ENCODE measurements at regions not wholly inside any gene's neighbourhood (a gene's known extent, or its start where the extent isn't known, plus 50 kb on each side); places are given as distances from the start of the nearest gene placed in this dataset.

- intact Hi-C loops (cut with DNase I; ENCODE audit: low total_unique reads) (no loop called here), in situ Hi-C loops (cut with MboI; ENCODE audit: low sequenced_read_pairs in 4 of 4) (no loop called here)
- no peak overlapping the region for H3K27ac ChIP-seq
- ATAC-seq (no peak), DNase-seq (no peak)
- H3K4me3 ChIP-seq = no peak overlapping the region
- no peaks in the 10 kb centered on the region for H3K27me3 ChIP-seq
- no peaks in the 10 kb centered on the region for H3K9me3 ChIP-seq
- TF ChIP-seq POLR2A (IDR thresholded peaks at IDR 0.05) (no peak), CTCF (IDR thresholded peaks at IDR 0.05 in 4 of 5, conservative IDR thresholded peaks at IDR 0.05 in 1 of 5) (no peak)
- H3K36me3 ChIP-seq = no peaks in the 10 kb centered on the region
- H3K4me1 ChIP-seq = no peaks in the 10 kb centered on the region
Measured at GRCh38 chr16:77549876-77550275, 115.0 kb upstream of the ADAMTS18 start.

GRCh38 chr16:77551357-77551756 is 116.5 kb upstream of the ADAMTS18 start:
- in situ Hi-C loops (cut with MboI; ENCODE audit: low sequenced_read_pairs in 4 of 4) = no loop called here

GRCh38 chr16:77553130-77553529 is 118.3 kb upstream of the ADAMTS18 start:
- DNase-seq = no peak

More at GRCh38 chr16:77551357-77551756, 116.5 kb upstream of the ADAMTS18 start:
- Histone ChIP-seq H3K4me1 (no peaks in the 10 kb centered on the region), H3K27ac (no peak overlapping the region), H3K4me3 (no peak overlapping the region), H3K27me3 (no peaks in the 10 kb centered on the region), H3K9me3 (no peaks in the 10 kb centered on the region), H3K36me3 (no peaks in the 10 kb centered on the region)
- TF ChIP-seq POLR2A (IDR thresholded peaks at IDR 0.05) = no peak
- TF ChIP-seq CTCF (IDR thresholded peaks at IDR 0.05 in 4 of 5, conservative IDR thresholded peaks at IDR 0.05 in 1 of 5) = no peak
- intact Hi-C loops (cut with DNase I; ENCODE audit: low total_unique reads) = no loop called here
- ATAC-seq (no peak), DNase-seq (no peak)

GRCh38 chr16:77555126-77555525 is 120.3 kb upstream of the ADAMTS18 start:
- TF ChIP-seq POLR2A (IDR thresholded peaks at IDR 0.05) = no peak
- intact Hi-C loops (cut with DNase I; ENCODE audit: low total_unique reads) (no loop called here), in situ Hi-C loops (cut with MboI; ENCODE audit: low sequenced_read_pairs in 4 of 4) (no loop called here)
- Histone ChIP-seq H3K27ac (no peak overlapping the region), H3K36me3 (no peaks in the 10 kb centered on the region), H3K9me3 (no peaks in the 10 kb centered on the region), H3K4me3 (no peak overlapping the region), H3K27me3 (no peaks in the 10 kb centered on the region), H3K4me1 (no peaks in the 10 kb centered on the region)
- ATAC-seq = no peak
- DNase-seq = no peak

More at GRCh38 chr16:77553130-77553529, 118.3 kb upstream of the ADAMTS18 start:
- TF ChIP-seq CTCF (IDR thresholded peaks at IDR 0.05 in 4 of 5, conservative IDR thresholded peaks at IDR 0.05 in 1 of 5) (no peak), POLR2A (IDR thresholded peaks at IDR 0.05) (no peak)
- H3K9me3 ChIP-seq = no peaks in the 10 kb centered on the region
- in situ Hi-C loops (cut with MboI; ENCODE audit: low sequenced_read_pairs in 4 of 4) (no loop called here), intact Hi-C loops (cut with DNase I; ENCODE audit: low total_unique reads) (no loop called here)
- H3K4me3 ChIP-seq = no peak overlapping the region
- no peaks in the 10 kb centered on the region for H3K36me3 ChIP-seq
- H3K27ac ChIP-seq = no peak overlapping the region
- H3K4me1 ChIP-seq = no peaks in the 10 kb centered on the region
- H3K27me3 ChIP-seq = no peaks in the 10 kb centered on the region
- no peak for ATAC-seq

- H3K27me3 ChIP-seq = no peaks in the 10 kb centered on the region
- no peaks in the 10 kb centered on the region for H3K4me1 ChIP-seq
- H3K27ac ChIP-seq = no peak overlapping the region
- ATAC-seq (no peak), DNase-seq (no peak)
- no peak overlapping the region for H3K4me3 ChIP-seq
- in situ Hi-C loops (cut with MboI; ENCODE audit: low sequenced_read_pairs in 4 of 4) (no loop called here), intact Hi-C loops (cut with DNase I; ENCODE audit: low total_unique reads) (no loop called here)
- no peaks in the 10 kb centered on the region for H3K36me3 ChIP-seq
- H3K9me3 ChIP-seq = no peaks in the 10 kb centered on the region
- no peak for TF ChIP-seq CTCF (IDR thresholded peaks at IDR 0.05 in 4 of 5, conservative IDR thresholded peaks at IDR 0.05 in 1 of 5)
- no peak for TF ChIP-seq POLR2A (IDR thresholded peaks at IDR 0.05)
Measured at GRCh38 chr16:77555791-77556190, 121.0 kb upstream of the ADAMTS18 start.

Data from gastrocnemius medialis (tissue), 4 donors.